Karpas-422 (cell line): ENCODE measurements at regions not wholly inside any gene's neighbourhood (a gene's known extent, or its start where the extent isn't known, plus 50 kb on each side); places are given as distances from the start of the nearest gene placed in this dataset.
"Not testable (repeated sequence)": the region's sequence is repeated elsewhere in the genome, so short reads cannot be mapped to it uniquely, and the experiment has no call there.

ENCODE experiments used
- DNase-seq: peaks from one replicate; pipeline ENCODE4 v3.0.0-alpha.2; 2015
- H2AFZ ChIP-seq: fragments of 200-600 bp; sonication (generic); 2 replicates; pipeline ENCODE4 v1.6.1; 2014; ENCODE audit warnings: antibody characterized with exemption, low read length, mixed read lengths
- H3K27ac ChIP-seq: fragments of 200-600 bp; sonication (generic); 2 replicates; pipeline ENCODE4 v1.5.1; 2014; ENCODE audit warnings: mild to moderate bottlenecking, low read length, moderate library complexity
- H3K27me3 ChIP-seq: fragments of 200-600 bp; sonication (generic); 2 replicates; pipeline ENCODE4 v1.6.1; 2014; ENCODE audit warnings: low read length, mixed read lengths
- H3K36me3 ChIP-seq: fragments of 200-600 bp; sonication (generic); 2 replicates; pipeline ENCODE4 v1.6.1; 2014; ENCODE audit warnings: low read length, mixed read lengths; ENCODE audit not compliant: insufficient read depth
- H3K4me1 ChIP-seq: fragments of 200-600 bp; sonication (generic); 2 replicates; pipeline ENCODE4 v1.6.1; 2014; ENCODE audit warnings: mild to moderate bottlenecking, low read length, mixed read lengths
- H3K4me2 ChIP-seq: fragments of 200-600 bp; sonication (generic); 2 replicates; pipeline ENCODE4 v1.6.1; 2014; ENCODE audit warnings: low read length, low read depth, mild to moderate bottlenecking; ENCODE audit not compliant: poor library complexity, severe bottlenecking
- H3K4me3 ChIP-seq: fragments of 200-600 bp; sonication (generic); 2 replicates; pipeline ENCODE4 v1.5.1; 2014; ENCODE audit warnings: mild to moderate bottlenecking, antibody characterized with exemption, low read length, mixed read lengths
- H3K79me2 ChIP-seq: fragments of 200-600 bp; sonication (generic); 2 replicates; pipeline ENCODE4 v1.6.1; 2014; ENCODE audit warnings: mild to moderate bottlenecking, low read length, mixed read lengths
- H3K9ac ChIP-seq: fragments of 200-600 bp; sonication (generic); 2 replicates; pipeline ENCODE4 v1.6.0; 2014; ENCODE audit warnings: low read length
- H3K9me2 ChIP-seq: fragments of 200-600 bp; sonication (generic), shearing (Covaris generic); replicated peaks from 2 replicates; pipeline ENCODE4 v1.6.0; 2014; ENCODE audit warnings: mild to moderate bottlenecking, low read length, moderate library complexity; ENCODE audit not compliant: insufficient read depth
- H3K9me3 ChIP-seq: fragments of 300-700, 200-600 bp; sonication (generic); 2 replicates; pipeline ENCODE4 v1.6.1; 2014; ENCODE audit warnings: low read length, mixed read lengths
- H4K20me1 ChIP-seq: fragments of 200-600 bp; sonication (generic); 2 replicates; pipeline ENCODE4 v1.6.1; 2014; ENCODE audit warnings: mild to moderate bottlenecking, antibody characterized with exemption, low read length, low read depth; ENCODE audit not compliant: insufficient read depth

GRCh38 chr3:6697722-6698121, 163.2 kb upstream of the GRM7 start:
- Histone ChIP-seq H3K9ac (no peak overlapping the region), H3K4me2 (no peak overlapping the region), H3K4me3 (no peak overlapping the region), H2AFZ (no peak overlapping the region), H3K9me3 (no peaks in the 10 kb centered on the region; the same call in 1 of the 2 replicates), H4K20me1 (no peaks in the 10 kb centered on the region), H3K4me1 (peaks cover 10% of the 10 kb centered on the region), H3K27ac (no peak overlapping the region), H3K36me3 (no peaks in the 10 kb centered on the region), H3K27me3 (no peaks in the 10 kb centered on the region; the same call in 1 of the 2 replicates), H3K79me2 (no peaks in the 10 kb centered on the region), H3K9me2 (no peaks in the 10 kb centered on the region)
- DNase-seq = peak; percentile 55

- DNase-seq, H3K9me2 ChIP-seq, H3K9me3 ChIP-seq, H3K4me3 ChIP-seq, H2AFZ ChIP-seq, H3K9ac ChIP-seq, H3K27ac ChIP-seq, H3K4me2 ChIP-seq, H3K36me3 ChIP-seq, H4K20me1 ChIP-seq, H3K27me3 ChIP-seq, H3K79me2 ChIP-seq, H3K4me1 ChIP-seq: not testable (repeated sequence)
These were observed 156.1 kb upstream of the GRM7 start for GRCh38 chr3:6704817-6705216.

GRCh38 chr3:6706777-6707176, 154.1 kb upstream of the GRM7 start:
- Histone ChIP-seq H3K9ac (no peak overlapping the region), H3K4me2 (no peak overlapping the region), H4K20me1 (no peaks in the 10 kb centered on the region), H3K9me2 (no peaks in the 10 kb centered on the region), H3K4me1 (no peaks in the 10 kb centered on the region), H3K4me3 (no peak overlapping the region), H2AFZ (no peak overlapping the region), H3K9me3 (no peaks in the 10 kb centered on the region), H3K27ac (no peak overlapping the region), H3K27me3 (no peaks in the 10 kb centered on the region), H3K36me3 (no peaks in the 10 kb centered on the region), H3K79me2 (no peaks in the 10 kb centered on the region)
- DNase-seq = no peak

GRCh38 chr3:6709178-6709577, 151.7 kb upstream of the GRM7 start:
- H3K9ac ChIP-seq = no peak overlapping the region
- H2AFZ ChIP-seq = no peak overlapping the region
- no peak overlapping the region for H3K4me3 ChIP-seq
- DNase-seq = no peak
- no peaks in the 10 kb centered on the region for H3K36me3 ChIP-seq
- no peaks in the 10 kb centered on the region for H3K27me3 ChIP-seq
- no peak overlapping the region for H3K27ac ChIP-seq
- H3K79me2 ChIP-seq = no peaks in the 10 kb centered on the region
- no peaks in the 10 kb centered on the region for H3K9me2 ChIP-seq
- no peaks in the 10 kb centered on the region for H3K9me3 ChIP-seq
- H3K4me2 ChIP-seq = no peak overlapping the region
- H4K20me1 ChIP-seq = no peaks in the 10 kb centered on the region
- no peaks in the 10 kb centered on the region for H3K4me1 ChIP-seq

- no peak for DNase-seq
- H3K4me3 ChIP-seq = no peak overlapping the region
- H3K36me3 ChIP-seq = no peaks in the 10 kb centered on the region
- H3K4me2 ChIP-seq = no peak overlapping the region
- H3K9me2 ChIP-seq = no peaks in the 10 kb centered on the region
- no peaks in the 10 kb centered on the region for H4K20me1 ChIP-seq
- H3K9me3 ChIP-seq = no peaks in the 10 kb centered on the region
- no peak overlapping the region for H3K9ac ChIP-seq
- no peaks in the 10 kb centered on the region; the same call in 1 of the 2 replicates for H3K27me3 ChIP-seq
- H3K79me2 ChIP-seq = no peaks in the 10 kb centered on the region
- H2AFZ ChIP-seq = no peak overlapping the region
- no peak overlapping the region for H3K27ac ChIP-seq
- peaks cover 25% of the 10 kb centered on the region for H3K4me1 ChIP-seq
These were observed 146.0 kb upstream of the GRM7 start for GRCh38 chr3:6714962-6715361.

- H3K9me2 ChIP-seq = no peaks in the 10 kb centered on the region
- peaks cover 25% of the 10 kb centered on the region for H3K4me1 ChIP-seq
- no peaks in the 10 kb centered on the region for H3K79me2 ChIP-seq
- peak overlapping the region; percentile 29 for H3K4me2 ChIP-seq
- no peak overlapping the region for H2AFZ ChIP-seq
- 0 out of 2 replicates have a peak, but pooled peaks cover 1% of the 10 kb centered on the region for H3K9me3 ChIP-seq
- no peak overlapping the region for H3K4me3 ChIP-seq
- H3K36me3 ChIP-seq = no peaks in the 10 kb centered on the region
- no peak for DNase-seq
- H3K27ac ChIP-seq = no peak overlapping the region
- no peaks in the 10 kb centered on the region for H4K20me1 ChIP-seq
- H3K9ac ChIP-seq = no peak overlapping the region
- H3K27me3 ChIP-seq = peaks cover 2% of the 10 kb centered on the region; the same call in 1 of the 2 replicates
These were observed 144.5 kb upstream of the GRM7 start for GRCh38 chr3:6716420-6716819.

- no peaks in the 10 kb centered on the region for H3K79me2 ChIP-seq
These were observed 143.6 kb upstream of the GRM7 start for GRCh38 chr3:6717026-6717943.

DNA sequence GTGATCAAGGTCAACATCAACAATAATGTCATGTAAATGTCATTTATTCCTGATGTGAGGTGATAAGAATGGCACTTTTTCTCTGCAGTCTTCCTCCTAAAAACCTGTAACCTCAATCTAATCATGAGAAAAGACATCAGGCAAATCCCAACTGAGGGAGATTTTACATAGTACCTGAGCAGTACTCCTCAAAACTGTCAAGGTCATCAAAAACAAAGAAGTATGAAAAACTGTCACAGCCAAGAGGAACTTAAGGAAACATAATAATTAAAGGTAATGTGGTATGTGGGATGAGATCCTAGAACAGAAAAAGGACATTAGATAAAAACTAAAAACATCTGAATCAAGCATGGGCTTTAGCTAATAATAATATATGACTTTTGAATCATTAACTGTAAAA, 140.9 kb upstream of the GRM7 start:
- Histone ChIP-seq H3K36me3 (no peaks in the 10 kb centered on the region), H4K20me1 (no peaks in the 10 kb centered on the region), H3K27me3 (peaks cover 3% of the 10 kb centered on the region; the same call in 1 of the 2 replicates), H3K4me3 (no peak overlapping the region), H3K9ac (no peak overlapping the region), H3K9me3 (peaks cover 10% of the 10 kb centered on the region; the same call in 1 of the 2 replicates), H3K4me1 (peaks cover 25% of the 10 kb centered on the region), H3K4me2 (no peak overlapping the region), H2AFZ (no peak overlapping the region), H3K9me2 (no peaks in the 10 kb centered on the region; the same call in 1 of the 2 replicates), H3K79me2 (no peaks in the 10 kb centered on the region), H3K27ac (no peak overlapping the region)
- DNase-seq = no peak

More at GRCh38 chr3:6717026-6717943, 143.6 kb upstream of the GRM7 start:
- Histone ChIP-seq H3K4me1 (peaks cover 25% of the 10 kb centered on the region), H3K9me3 (peaks cover 7% of the 10 kb centered on the region; the same call in 1 of the 2 replicates), H4K20me1 (no peaks in the 10 kb centered on the region), H3K4me3 (no peak overlapping the region), H3K9me2 (no peaks in the 10 kb centered on the region), H3K27ac (no peak overlapping the region), H3K9ac (no peak overlapping the region), H2AFZ (no peak overlapping the region), H3K4me2 (peak overlapping the region; percentile 29), H3K36me3 (no peaks in the 10 kb centered on the region), H3K27me3 (peaks cover 3% of the 10 kb centered on the region; the same call in 1 of the 2 replicates)
- DNase-seq = peak; percentile 79
